ENCODE measurements at regions not wholly inside any gene's neighbourhood (a gene's known extent, or its start where the extent isn't known, plus 50 kb on each side); places are given as distances from the start of the nearest gene placed in this dataset.

GRCh38 chr7:89926194-89926593 lies 228.1 kb upstream of the STEAP1 start:
- no peak for DNase-seq (ENCODE audit: low read depth)

DNA sequence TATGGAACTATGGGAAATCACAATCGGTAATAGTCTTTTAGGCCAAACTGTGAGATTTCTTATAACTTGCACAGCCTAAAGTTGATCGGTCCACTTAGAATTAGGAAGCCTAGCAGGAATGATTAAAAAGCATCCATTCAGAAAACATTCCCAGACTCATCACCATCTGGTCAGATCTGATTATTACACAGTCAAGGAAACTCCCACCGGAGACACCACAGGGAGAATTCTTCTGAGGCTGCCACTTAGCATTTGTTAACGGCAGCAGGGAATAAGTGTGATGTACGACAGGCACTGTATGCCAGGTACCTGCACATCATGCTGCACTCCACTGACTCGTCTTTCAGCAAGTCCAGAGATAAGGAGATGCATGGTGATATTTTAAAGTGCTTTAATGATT lies 227.6 kb upstream of the STEAP1 start:
- DNase-seq (ENCODE audit: low read depth), result no peak

- no peak for DNase-seq (ENCODE audit: low read depth)
These were observed 226.5 kb upstream of the STEAP1 start for GRCh38 chr7:89927762-89928161.

DNA sequence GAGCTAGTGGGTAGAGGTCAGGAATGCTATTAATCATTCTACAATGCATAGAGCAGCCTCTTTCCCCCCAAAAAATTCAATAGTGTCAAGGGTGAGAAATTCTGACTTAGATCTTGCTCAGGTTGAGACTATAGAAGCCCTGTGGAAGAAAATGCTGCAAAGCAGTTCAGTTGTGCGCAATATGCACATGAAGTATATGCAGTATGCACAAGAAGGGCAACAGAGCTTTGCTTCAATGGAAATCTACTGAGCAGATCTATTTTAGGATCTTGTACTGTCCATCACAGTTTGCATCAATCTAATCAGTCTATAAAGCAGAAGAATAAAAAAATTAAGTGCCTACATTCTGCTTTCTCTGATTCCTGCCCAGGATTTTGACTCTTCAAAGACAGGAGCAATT lies 225.8 kb upstream of the STEAP1 start:
- no peak for DNase-seq (ENCODE audit: low read depth)

GRCh38 chr7:89934101-89934500 lies 220.2 kb upstream of the STEAP1 start:
- DNase-seq (ENCODE audit: low read depth), result no peak

GRCh38 chr7:89943525-89944050 lies 210.7 kb upstream of the STEAP1 start:
- DNase-seq (ENCODE audit: low read depth), result no peak

DNA sequence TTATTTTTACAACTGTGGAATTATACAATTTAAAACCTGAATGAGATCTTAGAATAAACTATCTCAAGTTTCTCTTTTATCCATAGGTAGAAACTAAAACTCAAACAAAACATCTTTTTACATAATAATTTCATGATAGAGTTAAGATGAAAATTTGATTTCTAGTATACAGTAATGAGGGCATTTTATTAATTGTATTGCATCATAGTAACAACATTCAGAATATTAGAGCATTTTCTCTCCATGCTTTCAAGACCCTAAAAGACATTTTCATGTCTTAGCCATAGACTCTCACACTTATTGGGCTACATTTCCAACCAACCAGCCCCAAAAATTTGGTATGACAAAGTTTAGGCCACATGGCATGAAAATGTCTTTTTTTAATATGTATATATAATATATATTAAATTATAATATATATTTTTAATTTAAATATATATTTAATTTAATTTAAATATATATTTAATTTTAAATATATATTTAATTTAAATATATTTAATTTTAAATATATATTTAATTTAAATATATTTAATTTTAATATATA lies 195.7 kb upstream of the STEAP1 start:
- DNase-seq (ENCODE audit: low read depth), result no peak

DNA sequence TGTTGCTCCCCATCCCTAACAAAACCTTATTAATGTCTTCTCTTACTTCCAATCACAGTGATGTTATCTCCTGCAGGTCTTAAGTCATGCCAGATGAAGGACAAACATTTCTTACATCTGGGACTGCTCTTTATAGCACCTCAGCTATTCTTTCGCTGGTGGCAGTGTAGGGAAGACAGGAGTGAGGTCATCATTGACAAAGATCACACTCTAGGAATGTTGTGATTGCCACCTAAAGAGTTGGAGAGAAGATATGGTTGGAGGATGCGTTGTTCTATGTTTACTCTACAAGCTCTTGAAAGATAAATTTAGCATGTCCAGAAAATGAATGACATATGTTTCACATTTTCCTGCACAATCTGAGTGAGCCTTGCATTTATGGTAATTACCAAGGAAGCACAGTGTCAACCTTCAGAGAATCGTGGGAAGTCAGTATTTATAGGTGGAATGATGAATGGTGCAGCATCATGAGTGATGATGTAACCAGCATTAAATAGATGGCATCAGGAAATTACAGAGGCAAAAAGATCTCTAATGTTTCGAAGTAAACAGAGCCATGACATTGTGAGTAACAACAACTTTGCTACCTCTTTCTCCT lies 188.1 kb upstream of the STEAP1 start:
- no peak for DNase-seq (ENCODE audit: low read depth)

DNA sequence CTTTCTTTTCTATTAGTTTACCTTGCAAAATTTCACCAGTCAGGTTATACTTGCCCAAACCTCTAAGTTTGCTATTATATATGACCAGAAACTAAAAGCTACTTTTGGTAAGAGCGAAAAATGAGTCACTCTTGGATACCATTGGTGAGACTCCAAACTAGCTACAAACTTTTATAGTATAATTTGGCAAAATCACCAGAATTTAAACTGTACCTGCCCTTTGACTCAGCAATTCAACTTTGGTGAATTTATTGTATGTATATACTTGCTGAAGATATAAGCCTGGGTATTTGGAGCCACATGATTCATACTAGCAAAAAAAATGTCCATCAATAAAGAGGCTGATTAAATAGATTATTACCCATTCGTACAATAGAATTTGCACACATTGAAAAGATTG lies 178.7 kb upstream of the STEAP1 start:
- DNase-seq (ENCODE audit: low read depth), result no peak

- no peak for DNase-seq (ENCODE audit: low read depth)
These were observed 166.6 kb upstream of the STEAP1 start for GRCh38 chr7:89987665-89988064.

- DNase-seq (ENCODE audit: low read depth), result no peak
These were observed 166.2 kb upstream of the STEAP1 start for GRCh38 chr7:89988074-89988473.

GRCh38 chr7:89989454-89989853 lies 164.8 kb upstream of the STEAP1 start:
- no peak for DNase-seq (ENCODE audit: low read depth)

DNA sequence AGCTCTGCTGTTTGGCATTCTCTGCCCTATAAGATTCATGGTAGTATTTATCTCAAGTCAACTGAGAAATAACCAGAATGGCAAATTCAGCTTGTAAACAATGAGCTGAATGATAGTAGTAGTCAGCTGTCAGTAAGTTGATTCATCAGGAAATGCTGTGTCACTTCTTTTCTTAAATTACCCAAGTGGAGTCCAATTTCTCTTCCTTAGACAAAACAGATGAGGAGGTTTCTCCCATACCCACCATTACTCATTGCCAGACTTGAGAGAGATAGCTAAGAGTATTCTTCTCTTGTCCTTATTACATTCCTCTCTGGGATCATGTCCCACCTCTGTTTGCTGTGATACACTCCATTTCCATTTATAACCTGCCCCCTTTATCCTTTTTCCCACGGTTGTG lies 159.8 kb upstream of the STEAP1 start:
- no peak for DNase-seq (ENCODE audit: low read depth)

- DNase-seq (ENCODE audit: low read depth), result no peak
These were observed 155.7 kb upstream of the STEAP1 start for GRCh38 chr7:89998554-89998953.

- DNase-seq (ENCODE audit: low read depth), result no peak
These were observed 148.4 kb upstream of the STEAP1 start for GRCh38 chr7:90005836-90006235.

- DNase-seq (ENCODE audit: low read depth), result no peak
These were observed 147.1 kb upstream of the STEAP1 start for GRCh38 chr7:90007001-90007654.

DNA sequence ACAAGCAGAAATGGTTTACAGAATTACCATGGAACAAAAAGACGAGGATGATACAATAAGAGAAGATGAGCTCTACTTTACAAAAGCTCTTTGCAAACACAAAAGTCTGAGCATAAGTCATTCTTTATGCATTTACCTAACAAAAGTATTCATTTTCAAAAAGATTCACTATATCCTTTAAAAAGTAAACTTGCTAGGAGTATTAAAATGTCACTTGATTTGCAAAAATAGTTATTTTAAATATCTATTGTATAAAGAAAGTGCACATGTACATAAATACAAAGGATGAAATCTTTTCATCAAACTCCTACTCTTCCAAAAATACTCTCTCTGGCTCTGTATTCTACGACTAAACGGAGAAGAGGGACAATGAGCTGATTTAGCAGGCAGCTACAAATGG lies 146.4 kb upstream of the STEAP1 start:
- DNase-seq (ENCODE audit: low read depth), result no peak

DNA sequence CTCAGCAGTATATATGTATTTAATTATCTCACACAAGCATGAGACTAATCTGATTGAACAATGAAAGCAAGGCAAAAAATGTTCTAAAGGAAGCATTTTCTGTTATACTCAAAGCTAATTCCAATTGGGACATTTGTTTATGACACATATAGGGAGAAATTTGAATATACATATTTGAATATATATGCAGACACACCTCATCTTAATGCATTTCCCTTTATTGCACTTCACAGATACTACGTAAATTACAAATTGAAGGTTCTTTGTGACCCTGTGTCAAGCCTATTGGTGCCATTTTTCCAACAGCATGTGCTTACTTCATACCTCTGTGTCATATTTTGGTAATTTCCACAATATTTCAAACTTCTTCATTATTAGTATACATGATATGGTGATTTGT lies 132.1 kb upstream of the STEAP1 start:
- no peak for DNase-seq (ENCODE audit: low read depth)

GRCh38 chr7:90025771-90026170 lies 128.5 kb upstream of the STEAP1 start:
- no peak for DNase-seq (ENCODE audit: low read depth)

DNA sequence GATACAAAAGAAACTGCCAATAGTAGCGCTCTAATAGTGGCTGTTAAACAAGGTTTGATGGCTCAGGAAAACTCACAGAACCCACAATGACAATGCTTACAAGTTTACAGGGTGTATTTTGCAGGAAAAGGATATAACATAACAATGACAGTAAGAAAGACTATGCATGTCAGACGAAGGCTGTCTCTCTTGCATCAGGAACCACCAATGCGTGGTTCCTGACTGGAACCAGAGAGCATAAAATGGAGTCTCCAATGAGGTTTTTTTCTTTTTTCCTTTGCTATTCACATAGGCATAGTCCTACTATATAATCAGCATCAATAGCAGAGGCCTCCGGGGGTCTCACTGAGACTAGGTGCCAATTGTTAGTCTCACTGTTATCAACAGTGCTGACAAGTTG lies 120.4 kb upstream of the STEAP1 start:
- DNase-seq (ENCODE audit: low read depth), result no peak

DNA sequence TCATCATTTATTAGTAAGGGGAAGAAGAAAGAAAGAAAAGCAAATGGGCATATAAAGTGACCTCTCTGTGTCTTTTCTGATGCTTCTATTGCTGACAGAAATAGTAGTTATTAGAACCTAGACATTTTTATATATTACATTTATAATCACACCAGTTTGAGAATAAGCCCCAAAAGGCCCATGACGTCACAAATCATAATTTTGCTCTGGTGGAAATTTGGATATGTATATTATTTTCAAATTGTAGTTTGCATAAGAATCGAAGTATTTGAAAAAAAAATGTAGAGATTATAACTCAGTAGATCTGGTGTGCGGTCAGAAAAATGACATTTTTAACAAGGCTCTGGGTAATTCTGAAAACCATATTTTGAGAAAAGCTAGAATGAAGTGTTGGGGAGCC lies 101.2 kb upstream of the STEAP1 start:
- no peak for DNase-seq (ENCODE audit: low read depth)

- no peak for DNase-seq (ENCODE audit: low read depth)
These were observed 93.2 kb upstream of the STEAP1 start for GRCh38 chr7:90061077-90061476.

GRCh38 chr7:90064370-90064769 lies 89.9 kb upstream of the STEAP1 start:
- DNase-seq (ENCODE audit: low read depth), result no peak

GRCh38 chr7:90067171-90067570 lies 87.1 kb upstream of the STEAP1 start:
- no peak for DNase-seq (ENCODE audit: low read depth)

All from non-pigmented ciliary epithelial cell (primary cell).